Lung (tissue), 11 donors: ENCODE measurements at regions not wholly inside any gene's neighbourhood (a gene's known extent, or its start where the extent isn't known, plus 50 kb on each side); places are given as distances from the start of the nearest gene placed in this dataset.

ENCODE experiments used
- ATAC-seq: fragments of 200-7000 bp; cut with Tn5 transposase; one replicate; pipeline ENCODE4 v1.9.1; 2020; ENCODE audit warnings: moderate number of reproducible peaks; ENCODE audit not compliant: insufficient read depth, low FRiP score
- DNase-seq, 3 donors: peaks; one replicate each; pipeline ENCODE4 v3.0.0-alpha.2; 2013 to 2017
- H3K27ac ChIP-seq, 2 donors: one replicate each; pipeline ENCODE4 v1.5.1; 2013; ENCODE audit warnings: mild to moderate bottlenecking in 2 of 2, moderate library complexity in 2 of 2, control low read depth in 1 of 2, inconsistent platforms in 1 of 2, low read depth in 1 of 2, low read length in 1 of 2
- H3K27me3 ChIP-seq, 3 donors: one replicate each; pipeline ENCODE4 v1.5.1; 2013; ENCODE audit warnings: low read length in 2 of 3; ENCODE audit not compliant: control insufficient read depth in 3 of 3, insufficient read depth in 3 of 3
- H3K36me3 ChIP-seq, 4 donors: one replicate each; pipeline ENCODE4 v1.5.1; 2013; ENCODE audit warnings: low read length in 4 of 4, mild to moderate bottlenecking in 1 of 4, moderate library complexity in 1 of 4; ENCODE audit not compliant: control insufficient read depth in 4 of 4, insufficient read depth in 4 of 4
- H3K4me1 ChIP-seq, 5 donors: one replicate each; pipeline ENCODE4 v1.5.1; 2013; ENCODE audit warnings: low read length in 5 of 5, mild to moderate bottlenecking in 2 of 5, moderate library complexity in 1 of 5; ENCODE audit not compliant: control insufficient read depth in 5 of 5, insufficient read depth in 5 of 5
- H3K4me3 ChIP-seq: one replicate; pipeline ENCODE4 v1.5.1; 2013; ENCODE audit warnings: mild to moderate bottlenecking, control low read depth, moderate library complexity
- H3K9ac ChIP-seq, 2 donors: one replicate each; pipeline ENCODE4 v1.5.1; 2013; ENCODE audit warnings: low read length in 2 of 2, control low read depth in 1 of 2; ENCODE audit not compliant: insufficient read depth in 1 of 2
- H3K9me3 ChIP-seq, 4 donors: one replicate each; pipeline ENCODE4 v1.5.1; 2013; ENCODE audit warnings: low read length in 3 of 4, mild to moderate bottlenecking in 1 of 4, moderate library complexity in 1 of 4; ENCODE audit not compliant: control insufficient read depth in 4 of 4, insufficient read depth in 3 of 4
- CTCF ChIP-seq: IDR thresholded peaks from 2 replicates; pipeline ENCODE4 v1.5.1; 2012; ENCODE audit warnings: mild to moderate bottlenecking; ENCODE audit errors: control extremely low read depth, extremely low read depth
- WGBS, 2 donors: extraction: QIAGEN DNeasy Blood & Tissue Kit; methylation state at CpG; one replicate each; pipeline ENCODE4 v1.1.7; 2013; 5-methylcytosine and 5-hydroxymethylcytosine counted together
- donor health status: control.
- donor health status: control.
- donor health status: Bipolar disorder and iron deficiency.
- donor health status: healthy.
- donor health status: DM: yes; HTN: yes; CAD: no.

- Histone ChIP-seq H3K9ac (no peak overlapping the region), H3K27me3 (no peaks in the 10 kb centered on the region), H3K4me1 (peaks cover 0 to 3% (median 0%) of the 10 kb centered on the region in 5 donors), H3K27ac (peak overlapping the region in 1 of 2 donors; percentile 57), H3K36me3 (no peaks in the 10 kb centered on the region), H3K9me3 (no peaks in the 10 kb centered on the region), H3K4me3 (no peak overlapping the region)
- no peak for DNase-seq
- TF ChIP-seq CTCF = no peak
- 81 to 92% methylated on average over 3 of the region's 3 CpGs for WGBS, 2 donors
- no peak for ATAC-seq
These were observed 99.3 kb downstream of the SPTSSA start for GRCh38 chr14:34362641-34363251.

- peaks cover 0 to 3% (median 0%) of the 10 kb centered on the region in 5 donors for H3K4me1 ChIP-seq
These were observed 100.5 kb downstream of the SPTSSA start for GRCh38 chr14:34361504-34362011.

GRCh38 chr14:34359420-34360117 lies 102.5 kb downstream of the SPTSSA start:
- no peak for TF ChIP-seq CTCF
- no peak overlapping the region for H3K9ac ChIP-seq
- DNase-seq (no peak), ATAC-seq (no peak)
- H3K36me3 ChIP-seq = no peaks in the 10 kb centered on the region
- H3K9me3 ChIP-seq = no peaks in the 10 kb centered on the region
- H3K4me3 ChIP-seq = no peak overlapping the region
- H3K27ac ChIP-seq = no peak overlapping the region
- 52 to 68% methylated on average over 6 of the region's 6 CpGs for WGBS, 2 donors
- peaks cover 0 to 3% (median 0%) of the 10 kb centered on the region in 5 donors for H3K4me1 ChIP-seq
- no peaks in the 10 kb centered on the region for H3K27me3 ChIP-seq

More at GRCh38 chr14:34361504-34362011, 100.5 kb downstream of the SPTSSA start:
- H3K4me3 ChIP-seq = no peak overlapping the region
- H3K27me3 ChIP-seq = no peaks in the 10 kb centered on the region
- 81 to 86% methylated on average over 2 of the region's 2 CpGs for WGBS, 2 donors
- TF ChIP-seq CTCF = no peak
- peak overlapping the region in 1 of 2 donors; percentile 20 for H3K27ac ChIP-seq
- H3K9me3 ChIP-seq = no peaks in the 10 kb centered on the region
- H3K9ac ChIP-seq = no peak overlapping the region
- H3K36me3 ChIP-seq = no peaks in the 10 kb centered on the region
- ATAC-seq (peak; percentile 58), DNase-seq (no peak)
